GM23248 (cell line): ENCODE measurements at regions not wholly inside any gene's neighbourhood (a gene's known extent, or its start where the extent isn't known, plus 50 kb on each side); places are given as distances from the start of the nearest gene placed in this dataset.
"Not testable (repeated sequence)": the region's sequence is repeated elsewhere in the genome, so short reads cannot be mapped to it uniquely, and the experiment has no call there.

Source experiments
- EZH2 ChIP-seq: fragments of 200-600 bp; sonication (generic); IDR thresholded peaks from 2 replicates; pipeline ENCODE4 v1.6.1; 2018; ENCODE audit warnings: antibody characterized with exemption, mild to moderate bottlenecking; ENCODE audit not compliant: insufficient read depth, poor library complexity, severe bottlenecking
- EZH2phosphoT487 ChIP-seq: fragments of 200-600 bp; sonication (generic); IDR thresholded peaks from 2 replicates; pipeline ENCODE4 v1.6.1; 2018; ENCODE audit warnings: antibody characterized with exemption, moderate library complexity, mild to moderate bottlenecking, low read depth; ENCODE audit not compliant: insufficient read depth

DNA sequence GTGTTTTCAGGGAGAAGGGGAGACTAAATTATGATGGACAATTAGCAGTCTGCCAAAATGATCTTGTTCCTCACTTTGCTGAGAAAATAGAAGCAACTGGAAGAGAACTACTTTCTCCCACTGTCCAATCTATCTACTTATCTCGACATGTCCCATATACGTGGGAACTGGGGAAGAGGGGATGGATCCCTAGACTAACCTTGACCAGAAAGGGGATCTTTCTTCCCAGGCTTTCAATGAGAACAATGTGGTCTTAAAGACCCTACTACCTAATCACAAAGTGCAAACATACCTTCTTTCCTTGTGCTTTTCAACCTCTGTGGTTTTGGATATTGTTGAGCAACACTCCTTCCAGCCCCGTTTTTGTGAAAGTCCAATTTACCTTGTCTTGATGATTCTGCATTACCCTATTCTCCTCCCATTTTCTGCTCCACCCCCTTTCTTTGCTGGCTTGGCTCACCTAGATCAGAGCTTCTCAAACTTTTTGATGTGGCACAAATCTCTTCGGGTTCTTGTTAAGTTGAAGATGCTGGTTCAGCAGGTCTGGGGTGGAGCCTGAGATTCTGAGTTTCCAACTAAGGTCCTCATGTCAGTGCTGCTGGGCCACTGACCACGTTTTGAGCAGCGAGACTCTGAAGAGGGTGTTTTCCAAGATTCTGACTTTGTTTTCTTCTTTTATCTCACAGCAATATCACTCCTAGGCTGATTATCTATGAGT lies 61.4 kb upstream of the AGTPBP1 start:
- not testable (repeated sequence) for TF ChIP-seq EZH2, EZH2phosphoT487
